ENCODE measurements at regions not wholly inside any gene's neighbourhood (a gene's known extent, or its start where the extent isn't known, plus 50 kb on each side); places are given as distances from the start of the nearest gene placed in this dataset.

DNA sequence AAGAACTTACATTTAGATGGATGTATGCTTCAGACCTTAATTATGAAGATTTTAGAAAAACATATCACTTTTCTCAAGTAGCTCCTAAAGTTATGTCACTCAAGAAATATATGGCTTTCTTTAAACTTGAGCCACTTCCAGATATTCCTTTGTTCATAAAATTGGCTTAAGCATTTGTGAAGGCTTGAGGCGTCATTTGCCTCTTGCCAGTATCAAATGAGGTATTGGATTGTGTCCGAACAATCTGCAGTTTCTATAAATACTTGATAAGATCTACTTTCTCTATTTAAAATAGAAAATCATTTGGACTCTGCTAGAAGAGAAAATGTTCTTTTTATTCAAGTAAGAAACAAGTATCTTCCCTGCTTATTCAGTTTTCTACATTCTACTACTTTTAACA, 102.6 kb downstream of the RSL24D1 start:
- TF ChIP-seq POLR2AphosphoS5 (IDR thresholded peaks at IDR 0.05; ENCODE audit: low read depth, low read length), result no peak
- TF ChIP-seq POLR2A (IDR thresholded peaks at IDR 0.05; ENCODE audit: low read depth, low read length), result no peak
- no peak for TF ChIP-seq TAF1 (IDR thresholded peaks at IDR 0.05; ENCODE audit: low read depth, low read length)
- no peak for TF ChIP-seq PAX5 (IDR thresholded peaks at IDR 0.05; ENCODE audit: insufficient read depth, low read length, severe bottlenecking)
- TF ChIP-seq SPI1 (IDR thresholded peaks at IDR 0.05; ENCODE audit: low read depth, low read length), result no peak
- TF ChIP-seq POU2F2 (IDR thresholded peaks at IDR 0.05; ENCODE audit: low read depth, low read length), result no peak
